Smooth muscle cell (in vitro differentiated cells): ENCODE measurements at regions not wholly inside any gene's neighbourhood (a gene's known extent, or its start where the extent isn't known, plus 50 kb on each side); places are given as distances from the start of the nearest gene placed in this dataset.

Experiments
- DNase-seq: peaks from one replicate; lab custom pipeline; 2025; ENCODE audit not compliant: unreplicated experiment; lab: John Stamatoyannopoulos, UW
- H2AFZ ChIP-seq: fragments of 200-600 bp; sonication (generic); 2 replicates; pipeline ENCODE4 v1.6.0; 2016; ENCODE audit warnings: antibody characterized with exemption, low read depth, mild to moderate bottlenecking
- H3F3A ChIP-seq: fragments of 200-600 bp; sonication (generic); 2 replicates; pipeline ENCODE4 v1.6.0; 2017; ENCODE audit warnings: antibody characterized with exemption, low read depth
- H3K27ac ChIP-seq: fragments of 200-600 bp; sonication (generic); 2 replicates; pipeline ENCODE4 v1.5.1; 2016; ENCODE audit warnings: low read depth, mild to moderate bottlenecking
- H3K27me3 ChIP-seq: fragments of 200-600 bp; sonication (generic); 2 replicates; pipeline ENCODE4 v1.6.1; 2016; ENCODE audit warnings: low read depth, mild to moderate bottlenecking
- H3K36me3 ChIP-seq: fragments of 200-600 bp; sonication (generic); 2 replicates; pipeline ENCODE4 v1.5.1; 2016; ENCODE audit warnings: low read depth
- H3K4me1 ChIP-seq: fragments of 200-600 bp; sonication (generic); 2 replicates; pipeline ENCODE4 v1.5.1; 2016; ENCODE audit warnings: low read depth
- H3K4me2 ChIP-seq: fragments of 200-600 bp; sonication (generic); 2 replicates; pipeline ENCODE4 v1.6.0; 2016; ENCODE audit warnings: mild to moderate bottlenecking
- H3K4me3 ChIP-seq: fragments of 200-600 bp; sonication (generic); 2 replicates; pipeline ENCODE4 v1.5.1; 2016; ENCODE audit warnings: mild to moderate bottlenecking
- H3K79me2 ChIP-seq: fragments of 200-600 bp; sonication (generic); 2 replicates; pipeline ENCODE4 v1.6.0; 2016; ENCODE audit warnings: low read depth, mild to moderate bottlenecking
- H3K9ac ChIP-seq: fragments of 200-600 bp; sonication (generic); 2 replicates; pipeline ENCODE4 v1.6.0; 2016; ENCODE audit warnings: low read depth
- H3K9me3 ChIP-seq: fragments of 200-600 bp; sonication (generic); replicated peaks from 2 replicates; pipeline ENCODE4 v1.5.1; 2016; ENCODE audit warnings: low read depth
- H4K20me1 ChIP-seq: fragments of 200-600 bp; sonication (generic); 2 replicates; pipeline ENCODE4 v1.6.0; 2016; ENCODE audit warnings: low read depth
- WGBS: methylation state at CpG from one replicate; pipeline ENCODE4 v1.1.7; 2016; ENCODE audit warnings: low lambda C conversion rate; 5-methylcytosine and 5-hydroxymethylcytosine counted together
- TF ChIP-seq, protein P1 (sequence below): fragments of 200-600 bp; sonication (generic); IDR thresholded peaks from 2 replicates; pipeline ENCODE4 v1.5.1; 2017; ENCODE audit warnings: borderline replicate concordance, mild to moderate bottlenecking, antibody characterized with exemption; ENCODE audit not compliant: insufficient read depth, poor library complexity, severe bottlenecking

DNA sequence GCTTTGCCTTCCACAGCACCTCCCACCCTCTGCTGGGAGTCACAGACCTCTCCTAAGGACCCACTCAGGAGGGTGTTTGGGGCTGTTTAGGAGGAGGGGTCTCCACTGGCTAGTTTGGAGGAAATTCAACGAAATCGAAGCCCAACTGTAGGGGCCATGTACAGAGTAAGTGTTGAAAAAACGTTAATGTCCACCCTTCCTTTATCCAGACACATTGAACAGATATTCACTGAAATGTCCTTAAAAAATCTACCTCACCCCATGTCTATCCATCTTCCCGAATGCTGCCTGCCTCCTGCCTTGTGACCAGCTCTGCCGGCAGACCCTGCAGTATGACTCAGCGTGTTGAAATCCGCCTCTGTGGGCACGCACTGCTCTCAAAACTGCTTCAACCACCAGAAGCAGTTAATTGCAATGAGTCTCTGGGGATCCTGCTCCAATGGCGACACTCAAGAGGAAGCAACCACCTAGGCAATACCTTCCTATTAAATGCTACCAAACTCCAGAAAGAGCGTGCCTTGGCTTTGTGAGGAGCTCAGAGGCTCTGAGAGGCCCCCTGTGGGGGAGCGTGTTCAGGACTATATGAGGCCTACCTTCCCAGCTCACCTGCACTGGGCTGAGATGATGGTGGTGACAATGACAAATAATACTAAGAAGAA, 61.4 kb upstream of the RTN4 start:
- no peaks in the 10 kb centered on the region for H4K20me1 ChIP-seq
- H3K4me1 ChIP-seq: peaks cover 39% of the 10 kb centered on the region
- H3K9me3 ChIP-seq: no peaks in the 10 kb centered on the region
- H3K4me3 ChIP-seq: no peak overlapping the region
- peak overlapping the region; percentile 64 for H3K4me2 ChIP-seq
- peak; percentile 28 for DNase-seq
- TF ChIP-seq, protein P1, sequence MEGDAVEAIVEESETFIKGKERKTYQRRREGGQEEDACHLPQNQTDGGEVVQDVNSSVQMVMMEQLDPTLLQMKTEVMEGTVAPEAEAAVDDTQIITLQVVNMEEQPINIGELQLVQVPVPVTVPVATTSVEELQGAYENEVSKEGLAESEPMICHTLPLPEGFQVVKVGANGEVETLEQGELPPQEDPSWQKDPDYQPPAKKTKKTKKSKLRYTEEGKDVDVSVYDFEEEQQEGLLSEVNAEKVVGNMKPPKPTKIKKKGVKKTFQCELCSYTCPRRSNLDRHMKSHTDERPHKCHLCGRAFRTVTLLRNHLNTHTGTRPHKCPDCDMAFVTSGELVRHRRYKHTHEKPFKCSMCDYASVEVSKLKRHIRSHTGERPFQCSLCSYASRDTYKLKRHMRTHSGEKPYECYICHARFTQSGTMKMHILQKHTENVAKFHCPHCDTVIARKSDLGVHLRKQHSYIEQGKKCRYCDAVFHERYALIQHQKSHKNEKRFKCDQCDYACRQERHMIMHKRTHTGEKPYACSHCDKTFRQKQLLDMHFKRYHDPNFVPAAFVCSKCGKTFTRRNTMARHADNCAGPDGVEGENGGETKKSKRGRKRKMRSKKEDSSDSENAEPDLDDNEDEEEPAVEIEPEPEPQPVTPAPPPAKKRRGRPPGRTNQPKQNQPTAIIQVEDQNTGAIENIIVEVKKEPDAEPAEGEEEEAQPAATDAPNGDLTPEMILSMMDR: no peak
- H3K27me3 ChIP-seq: no peaks in the 10 kb centered on the region
- no peaks in the 10 kb centered on the region for H3K79me2 ChIP-seq
- peak overlapping the region; percentile 39 for H2AFZ ChIP-seq
- peak overlapping the region; percentile 84 for H3K9ac ChIP-seq
- peaks cover 43% of the 10 kb centered on the region for H3F3A ChIP-seq
- H3K27ac ChIP-seq: peak overlapping the region; percentile 89
- no peaks in the 10 kb centered on the region for H3K36me3 ChIP-seq
- 30% methylated on average over 11 of the region's 11 CpGs for WGBS

DNA sequence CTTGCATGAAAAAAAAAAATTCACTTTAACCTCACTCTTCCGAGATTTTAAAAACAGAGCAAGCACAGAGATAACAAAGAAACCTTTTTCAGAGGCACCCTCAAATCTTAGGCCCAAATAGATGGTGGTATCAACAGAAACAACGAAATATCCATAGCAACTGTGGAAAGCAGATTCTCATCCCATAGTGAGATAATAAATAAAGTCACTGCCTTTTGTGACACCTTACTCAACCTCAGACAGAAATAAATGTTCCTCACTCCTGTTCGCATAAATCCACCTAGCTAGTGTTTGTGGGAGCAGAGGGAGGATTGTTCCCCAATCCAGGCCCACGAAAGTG, 60.9 kb upstream of the RTN4 start:
- Histone ChIP-seq H3K4me1 (peaks cover 39% of the 10 kb centered on the region), H2AFZ (peak overlapping the region; percentile 39), H3K4me2 (peak overlapping the region; percentile 47), H3K9ac (peak overlapping the region; percentile 84), H3K4me3 (no peak overlapping the region), H3F3A (peaks cover 46% of the 10 kb centered on the region), H4K20me1 (no peaks in the 10 kb centered on the region), H3K36me3 (no peaks in the 10 kb centered on the region), H3K9me3 (no peaks in the 10 kb centered on the region), H3K27me3 (no peaks in the 10 kb centered on the region), H3K27ac (peak overlapping the region; percentile 89), H3K79me2 (no peaks in the 10 kb centered on the region)
- no peak for DNase-seq
- WGBS: 81% methylated on average over 4 of the region's 4 CpGs
- TF ChIP-seq, protein P1: no peak

- peaks cover 38% of the 10 kb centered on the region for H3K4me1 ChIP-seq
Measured at GRCh38 chr2:55109219-55109891, 59.1 kb upstream of the RTN4 start.

More at GRCh38 chr2:55109219-55109891, 59.1 kb upstream of the RTN4 start:
- Histone ChIP-seq H3K27me3 (no peaks in the 10 kb centered on the region), H2AFZ (no peak overlapping the region), H3F3A (peaks cover 41% of the 10 kb centered on the region), H4K20me1 (no peaks in the 10 kb centered on the region), H3K79me2 (no peaks in the 10 kb centered on the region), H3K9me3 (no peaks in the 10 kb centered on the region), H3K9ac (peak overlapping the region; percentile 14), H3K4me2 (peak overlapping the region; percentile 7), H3K27ac (peak overlapping the region; percentile 40), H3K36me3 (no peaks in the 10 kb centered on the region), H3K4me3 (no peak overlapping the region)
- WGBS: 50% methylated on average over 2 of the region's 2 CpGs
- TF ChIP-seq, protein P1: no peak
- no peak for DNase-seq
